GM21825 (cell line): ENCODE measurements at regions not wholly inside any gene's neighbourhood (a gene's known extent, or its start where the extent isn't known, plus 50 kb on each side); places are given as distances from the start of the nearest gene placed in this dataset.
A peak's percentile ranks its signal among the peaks of the same experiment; 100 is the strongest.

Experiments used
- ATAC-seq: cut with Tn5 transposase; IDR thresholded peaks from one replicate; pipeline ENCODE4 v1.9.1; 2021; ENCODE audit warnings: mild to moderate bottlenecking, moderate library complexity; ENCODE audit not compliant: unreplicated experiment

GRCh38 chr21:14736162-14736561, 190.0 kb upstream of the SAMSN1 start:
- ATAC-seq, result peak; percentile 72

- no peak for ATAC-seq
Observed at GRCh38 chr21:14734833-14735232, 188.7 kb upstream of the SAMSN1 start.

- no peak for ATAC-seq
Observed at GRCh38 chr21:14734191-14734590, 188.1 kb upstream of the SAMSN1 start.

GRCh38 chr21:14725219-14725618, 179.1 kb upstream of the SAMSN1 start:
- no peak for ATAC-seq

GRCh38 chr21:14722841-14723483, 176.8 kb upstream of the SAMSN1 start:
- no peak for ATAC-seq

- ATAC-seq, result no peak
Observed at GRCh38 chr21:14720237-14720636, 174.1 kb upstream of the SAMSN1 start.

GRCh38 chr21:14718951-14719350, 172.8 kb upstream of the SAMSN1 start:
- no peak for ATAC-seq

GRCh38 chr21:14716761-14717396, 170.8 kb upstream of the SAMSN1 start:
- ATAC-seq, result no peak

GRCh38 chr21:14713109-14713508, 167.0 kb upstream of the SAMSN1 start:
- ATAC-seq, result no peak

- ATAC-seq, result no peak
Observed at GRCh38 chr21:14712121-14712715, 166.1 kb upstream of the SAMSN1 start.

GRCh38 chr21:14711287-14711686, 165.2 kb upstream of the SAMSN1 start:
- no peak for ATAC-seq

- no peak for ATAC-seq
Observed at GRCh38 chr21:14707511-14708020, 161.5 kb upstream of the SAMSN1 start.

GRCh38 chr21:14706712-14707510, 160.8 kb upstream of the SAMSN1 start:
- no peak for ATAC-seq

GRCh38 chr21:14699433-14700407, 153.6 kb upstream of the SAMSN1 start:
- ATAC-seq, result no peak

GRCh38 chr21:14697769-14698168, 151.7 kb upstream of the SAMSN1 start:
- ATAC-seq, result no peak

GRCh38 chr21:14694817-14695216, 148.7 kb upstream of the SAMSN1 start:
- no peak for ATAC-seq

- ATAC-seq, result no peak
Observed at GRCh38 chr21:14693997-14694396, 147.9 kb upstream of the SAMSN1 start.

- no peak for ATAC-seq
Observed at GRCh38 chr21:14691914-14692313, 145.8 kb upstream of the SAMSN1 start.

GRCh38 chr21:14690886-14691285, 144.8 kb upstream of the SAMSN1 start:
- no peak for ATAC-seq

- no peak for ATAC-seq
Observed at GRCh38 chr21:14688936-14689335, 142.8 kb upstream of the SAMSN1 start.
